ENCODE measurements at regions not wholly inside any gene's neighbourhood (a gene's known extent, or its start where the extent isn't known, plus 50 kb on each side); places are given as distances from the start of the nearest gene placed in this dataset.
"Not testable (repeated sequence)": the region's sequence is repeated elsewhere in the genome, so short reads cannot be mapped to it uniquely, and the experiment has no call there.

DNA sequence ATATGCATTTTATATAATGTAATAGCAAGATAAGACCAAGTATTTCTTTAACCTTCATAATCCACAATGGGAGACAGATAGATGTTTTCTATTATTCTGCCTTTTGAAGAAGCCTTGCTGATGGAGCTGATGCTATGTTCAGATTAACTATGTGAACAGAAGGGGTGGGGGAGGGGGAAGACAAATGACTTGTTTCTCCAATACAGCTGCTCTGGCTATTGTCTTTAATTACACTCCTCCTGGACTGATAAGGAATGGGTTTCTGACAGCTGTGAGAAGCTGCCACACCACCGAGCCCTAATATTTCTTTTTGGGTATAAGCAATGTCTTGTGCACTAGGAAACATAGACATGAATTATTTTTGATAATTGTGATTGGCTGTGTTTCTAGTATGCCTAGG lies 62.0 kb downstream of the CAVIN4 start:
- in situ Hi-C loops (cut with MboI; ENCODE audit: low sequenced_read_pairs): no loop called here

GRCh38 chr9:100640447-100641050 lies 62.7 kb downstream of the CAVIN4 start:
- in situ Hi-C loops (cut with MboI; ENCODE audit: low sequenced_read_pairs): no loop called here

DNA sequence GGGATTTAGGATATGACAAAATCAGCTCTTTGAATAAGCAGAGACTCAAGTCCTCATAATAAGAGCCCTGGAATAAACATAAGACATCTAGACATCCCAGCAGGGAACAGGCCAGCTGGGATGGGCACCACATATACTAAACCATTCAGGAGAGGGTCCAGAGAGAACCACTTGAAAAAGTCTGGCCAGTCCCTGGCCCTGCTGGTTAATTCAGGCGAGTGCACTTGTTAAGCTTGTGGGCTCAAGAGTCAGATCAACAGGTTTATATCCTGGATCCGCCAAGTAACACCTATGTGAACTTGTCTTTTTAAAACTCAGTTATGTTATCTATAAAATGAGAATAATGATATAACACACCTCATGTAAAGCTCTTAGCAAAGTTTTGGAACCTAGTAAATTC lies 63.3 kb downstream of the CAVIN4 start:
- in situ Hi-C loops (cut with MboI; ENCODE audit: low sequenced_read_pairs): no loop called here

DNA sequence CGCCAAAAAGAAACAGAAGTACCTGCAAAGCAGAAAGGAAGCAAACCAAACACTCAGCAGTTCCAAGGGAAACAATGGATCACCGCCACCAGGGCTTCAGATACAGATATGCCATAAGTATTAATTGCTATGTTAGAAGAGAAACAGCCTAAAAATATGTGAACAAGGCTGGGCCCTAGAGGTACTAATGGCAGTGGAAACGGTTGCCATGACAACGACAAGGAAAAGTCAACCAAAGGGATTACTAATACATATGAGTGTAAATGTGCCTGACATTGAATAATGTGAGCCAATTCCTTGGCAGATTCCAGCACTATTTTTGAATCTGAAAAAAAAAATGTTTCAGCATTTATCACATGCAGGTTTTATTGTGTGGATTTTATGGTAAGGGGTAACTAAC lies 75.0 kb downstream of the CAVIN4 start:
- in situ Hi-C loops (cut with MboI; ENCODE audit: low sequenced_read_pairs): no loop called here

- in situ Hi-C loops (cut with MboI; ENCODE audit: low sequenced_read_pairs): no loop called here
Observed at GRCh38 chr9:100653643-100654334, 75.9 kb downstream of the CAVIN4 start.

- in situ Hi-C loops (cut with MboI; ENCODE audit: low sequenced_read_pairs): not testable (repeated sequence)
Observed at GRCh38 chr9:100656851-100657250, 79.0 kb downstream of the CAVIN4 start.

DNA sequence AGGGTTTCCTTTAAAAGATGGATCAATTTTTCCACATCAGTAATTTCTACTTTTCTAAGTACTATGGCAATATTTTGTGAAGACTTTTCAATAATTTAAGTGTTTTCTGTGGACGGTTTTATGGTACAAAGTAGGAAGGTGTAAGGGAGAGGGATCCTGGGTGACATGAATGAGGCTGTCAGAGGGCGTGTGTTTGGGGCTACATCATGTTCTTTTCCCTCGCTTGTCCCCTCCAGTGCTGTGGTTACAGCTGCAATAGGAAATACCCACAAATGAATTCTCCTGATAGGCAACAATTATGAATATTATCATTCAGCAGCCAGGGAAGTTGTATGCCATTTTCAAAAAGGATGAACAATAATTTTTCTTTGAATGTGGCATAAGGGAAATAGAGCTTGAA lies 83.8 kb downstream of the CAVIN4 start:
- in situ Hi-C loops (cut with MboI; ENCODE audit: low sequenced_read_pairs): no loop called here

- in situ Hi-C loops (cut with MboI; ENCODE audit: low sequenced_read_pairs): no loop called here
Observed at GRCh38 chr9:100662122-100662521, 84.2 kb downstream of the CAVIN4 start.

GRCh38 chr9:100667448-100667847 lies 89.6 kb downstream of the CAVIN4 start:
- in situ Hi-C loops (cut with MboI; ENCODE audit: low sequenced_read_pairs): no loop called here

- in situ Hi-C loops (cut with MboI; ENCODE audit: low sequenced_read_pairs): no loop called here
Observed at GRCh38 chr9:100668024-100668423, 90.1 kb downstream of the CAVIN4 start.

DNA sequence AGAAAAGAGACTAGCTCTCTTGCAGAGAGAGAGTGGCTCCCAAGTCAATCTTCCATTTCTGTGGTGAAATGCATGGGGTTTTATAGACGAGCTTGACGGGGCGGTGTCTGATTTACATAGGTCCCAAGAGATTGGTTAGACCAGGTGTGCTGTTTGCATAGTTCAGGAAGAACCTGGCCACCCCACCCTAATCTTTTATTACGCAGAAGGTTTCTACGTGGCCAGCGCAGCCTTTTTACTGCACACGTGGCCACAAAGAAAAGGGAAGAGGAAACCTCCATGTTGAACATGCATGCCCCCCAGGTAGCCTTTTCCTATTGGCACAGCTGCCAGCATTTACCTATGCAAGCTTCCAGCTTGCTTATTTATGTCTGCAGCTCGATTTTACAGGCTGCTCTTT lies 92.1 kb downstream of the CAVIN4 start:
- in situ Hi-C loops (cut with MboI; ENCODE audit: low sequenced_read_pairs): no loop called here

DNA sequence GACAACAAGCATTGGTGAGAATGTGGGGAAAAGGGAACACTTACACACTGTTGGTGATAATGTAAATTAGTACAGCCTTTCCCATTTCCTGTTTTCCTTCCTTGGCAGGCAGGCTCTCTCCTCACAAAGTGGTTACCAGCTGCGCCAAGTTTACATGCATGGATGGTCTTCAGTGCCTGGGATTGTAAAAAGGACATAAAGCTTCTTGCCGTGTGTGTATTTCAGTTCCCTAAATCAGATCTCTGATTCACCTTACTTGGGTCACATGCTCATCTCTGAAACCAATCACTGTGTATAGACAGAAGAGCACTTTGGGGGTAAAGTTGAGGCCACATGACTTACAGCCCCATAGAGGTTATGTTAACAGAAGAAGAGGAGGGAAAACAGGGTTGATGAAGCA lies 92.8 kb downstream of the CAVIN4 start:
- in situ Hi-C loops (cut with MboI; ENCODE audit: low sequenced_read_pairs): no loop called here

DNA sequence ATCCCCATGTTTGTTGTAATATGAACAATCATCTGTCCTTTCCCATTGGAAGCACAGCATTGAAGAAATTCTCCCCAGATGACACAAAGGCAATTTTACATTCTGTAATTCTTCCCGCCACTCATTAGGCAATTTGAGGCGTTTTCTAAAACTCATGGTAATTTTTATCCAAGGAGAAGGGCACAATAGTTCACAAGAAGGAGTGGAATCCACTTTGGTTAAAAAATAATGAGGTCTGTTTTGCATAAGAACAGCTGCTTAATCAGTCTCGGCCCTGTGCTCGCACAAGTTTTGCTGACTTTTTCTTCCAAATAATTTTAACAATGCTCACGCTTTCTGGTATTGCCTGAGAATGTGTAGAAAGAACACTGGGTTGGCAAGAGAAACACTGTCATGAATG lies 94.0 kb downstream of the CAVIN4 start:
- in situ Hi-C loops (cut with MboI; ENCODE audit: low sequenced_read_pairs): no loop called here

- in situ Hi-C loops (cut with MboI; ENCODE audit: low sequenced_read_pairs): no loop called here
Observed at GRCh38 chr9:100673249-100673648, 95.4 kb downstream of the CAVIN4 start.

GRCh38 chr9:100674419-100675122 lies 96.7 kb downstream of the CAVIN4 start:
- in situ Hi-C loops (cut with MboI; ENCODE audit: low sequenced_read_pairs): no loop called here

DNA sequence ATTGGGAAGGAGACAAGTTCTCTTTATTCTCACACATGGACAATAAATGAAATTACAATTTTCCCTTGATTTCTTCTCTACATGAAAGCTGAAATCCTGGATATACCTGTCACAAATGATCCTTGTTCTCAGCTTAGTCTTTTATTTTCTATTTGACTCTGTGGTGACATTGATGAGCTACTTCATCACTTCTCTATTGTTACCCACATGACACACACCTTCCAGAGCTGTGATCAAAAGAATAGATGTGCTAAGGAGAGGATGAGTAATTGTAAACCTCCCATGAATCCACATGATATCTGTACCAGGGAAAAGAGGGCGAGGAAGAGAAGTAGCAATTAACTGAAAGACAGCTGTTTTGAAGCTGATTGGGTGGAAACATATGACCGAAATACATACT lies 102.0 kb downstream of the CAVIN4 start:
- in situ Hi-C loops (cut with MboI; ENCODE audit: low sequenced_read_pairs): no loop called here

DNA sequence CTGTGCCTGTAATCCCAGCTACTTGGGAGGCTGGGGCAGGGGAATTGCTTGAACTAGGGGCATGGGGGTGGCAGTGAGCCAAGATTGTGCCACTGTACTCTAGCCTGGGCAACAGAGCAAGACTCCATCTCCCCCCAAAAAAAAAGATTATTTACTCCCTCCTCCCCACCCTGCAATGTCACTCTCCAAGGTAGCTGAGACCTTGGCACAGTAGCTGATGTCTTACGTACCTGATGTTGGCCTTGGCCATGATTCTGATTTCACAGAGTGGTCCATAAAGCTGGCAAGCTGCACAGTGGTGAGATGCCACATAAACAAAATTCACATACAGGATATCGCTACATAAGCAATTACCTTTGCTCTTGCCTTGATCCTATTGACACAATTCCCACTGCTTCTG lies 108.5 kb downstream of the CAVIN4 start:
- in situ Hi-C loops (cut with MboI; ENCODE audit: low sequenced_read_pairs): no loop called here

DNA sequence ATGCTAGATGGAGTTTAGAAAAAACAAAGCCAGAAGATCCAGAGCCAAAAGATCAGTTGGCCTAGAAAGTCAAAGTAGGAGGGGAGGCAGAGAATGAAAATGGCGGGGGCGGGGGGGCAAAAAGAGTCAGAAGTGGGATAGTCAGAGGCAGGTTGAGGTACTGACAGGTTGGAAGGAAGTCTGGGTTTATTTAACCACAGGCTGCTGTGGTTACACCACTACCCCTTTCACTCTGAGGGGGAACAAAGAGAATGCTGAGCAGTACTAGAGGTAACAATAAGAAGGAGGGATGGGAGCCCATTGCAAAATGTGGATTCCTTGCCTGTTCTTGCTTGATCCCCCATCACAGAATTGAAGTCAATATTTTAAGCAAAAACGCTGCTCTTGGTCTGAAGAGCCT lies 111.8 kb downstream of the CAVIN4 start:
- in situ Hi-C loops (cut with MboI; ENCODE audit: low sequenced_read_pairs): no loop called here

GRCh38 chr9:100690438-100690837 lies 112.6 kb downstream of the CAVIN4 start:
- in situ Hi-C loops (cut with MboI; ENCODE audit: low sequenced_read_pairs): no loop called here

DNA sequence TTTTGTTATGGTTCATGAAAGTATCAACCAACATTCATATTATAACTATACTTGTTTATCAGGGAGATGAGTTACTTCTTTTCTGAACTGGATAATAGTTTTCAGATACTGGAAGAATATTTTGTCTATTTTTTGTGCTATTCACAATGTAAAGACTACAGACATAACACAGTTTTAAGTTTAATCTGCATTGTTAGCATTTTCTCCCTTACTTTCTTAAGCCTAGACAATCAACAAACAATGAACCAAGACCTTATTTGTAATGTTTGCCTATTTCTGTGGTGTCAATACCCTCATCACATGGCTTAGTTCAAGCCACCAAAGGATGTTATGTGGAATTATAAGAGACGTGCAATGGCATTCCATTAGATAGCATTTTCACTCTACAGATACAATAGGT lies 119.5 kb downstream of the CAVIN4 start:
- in situ Hi-C loops (cut with MboI; ENCODE audit: low sequenced_read_pairs): no loop called here

- in situ Hi-C loops (cut with MboI; ENCODE audit: low sequenced_read_pairs): no loop called here
Observed at GRCh38 chr9:100698945-100699344, 121.1 kb downstream of the CAVIN4 start.

DNA sequence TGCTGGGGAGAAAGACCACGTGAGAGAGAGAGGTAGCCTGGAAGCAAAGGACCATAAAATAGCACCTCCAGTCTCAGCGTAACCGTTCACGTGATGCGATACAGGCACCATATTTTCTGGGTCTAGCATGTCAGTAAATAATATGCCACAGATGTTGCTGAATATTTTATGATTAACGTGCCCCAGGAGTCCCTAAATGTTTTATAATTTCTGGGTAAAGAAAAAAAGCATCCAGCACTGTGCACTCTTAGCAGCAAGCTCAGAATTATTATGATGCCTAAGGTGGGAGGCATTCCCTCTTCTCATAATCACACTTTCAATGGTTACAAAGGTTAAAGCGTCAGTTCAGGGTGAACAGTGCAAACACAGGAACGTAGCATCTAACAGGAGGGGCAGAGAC lies 121.8 kb downstream of the CAVIN4 start:
- in situ Hi-C loops (cut with MboI; ENCODE audit: low sequenced_read_pairs): loop anchor here (25.0 kb wide), 1 partner anchor 613 kb away; no protein-coding TSS in a partner anchor

Data from HL-60/S4 treated with phorbol 12-myristate 13-acetate at 8.2 ng/mL for 4 days and 3 days (cell line).